IPS-15b (cell line): ENCODE measurements at regions not wholly inside any gene's neighbourhood (a gene's known extent, or its start where the extent isn't known, plus 50 kb on each side); places are given as distances from the start of the nearest gene placed in this dataset.

ENCODE experiments used
- H3K27me3 ChIP-seq: one replicate; pipeline ENCODE4 v1.6.1; 2013; ENCODE audit warnings: low read length; ENCODE audit not compliant: control insufficient read depth, insufficient read depth
- H3K36me3 ChIP-seq: one replicate; pipeline ENCODE4 v1.6.1; 2013; ENCODE audit warnings: low read length; ENCODE audit not compliant: control insufficient read depth, insufficient read depth
- H3K4me1 ChIP-seq: one replicate; pipeline ENCODE4 v1.6.1; 2013; ENCODE audit warnings: mild to moderate bottlenecking, low read length; ENCODE audit not compliant: control insufficient read depth, insufficient read depth
- H3K4me3 ChIP-seq: one replicate; pipeline ENCODE4 v1.5.1; 2013; ENCODE audit warnings: low read depth, low read length
- H3K9ac ChIP-seq: one replicate; pipeline ENCODE4 v1.6.1; 2013; ENCODE audit warnings: low read depth, mild to moderate bottlenecking, low read length
- H3K9me3 ChIP-seq: one replicate; pipeline ENCODE4 v1.6.1; 2013; ENCODE audit warnings: mild to moderate bottlenecking, low read length; ENCODE audit not compliant: control insufficient read depth, insufficient read depth

GRCh38 chr1:55702064-55702463, 486.9 kb upstream of the USP24 start:
- Histone ChIP-seq H3K36me3 (no peaks in the 10 kb centered on the region), H3K27me3 (no peaks in the 10 kb centered on the region), H3K4me3 (no peak overlapping the region), H3K9ac (no peak overlapping the region), H3K4me1 (no peaks in the 10 kb centered on the region), H3K9me3 (no peaks in the 10 kb centered on the region)

- Histone ChIP-seq H3K36me3 (no peaks in the 10 kb centered on the region), H3K4me1 (no peaks in the 10 kb centered on the region), H3K9ac (no peak overlapping the region), H3K27me3 (no peaks in the 10 kb centered on the region), H3K9me3 (no peaks in the 10 kb centered on the region), H3K4me3 (no peak overlapping the region)
Measured at GRCh38 chr1:55700359-55701130, 485.4 kb upstream of the USP24 start.

- H3K27me3 ChIP-seq = no peaks in the 10 kb centered on the region
- H3K36me3 ChIP-seq = no peaks in the 10 kb centered on the region
- H3K9me3 ChIP-seq = no peaks in the 10 kb centered on the region
- H3K9ac ChIP-seq = no peak overlapping the region
- H3K4me3 ChIP-seq = no peak overlapping the region
- no peaks in the 10 kb centered on the region for H3K4me1 ChIP-seq
Measured at GRCh38 chr1:55699228-55699627, 484.1 kb upstream of the USP24 start.

- H3K4me1 ChIP-seq = no peaks in the 10 kb centered on the region
- no peaks in the 10 kb centered on the region for H3K27me3 ChIP-seq
- H3K9me3 ChIP-seq = no peaks in the 10 kb centered on the region
- H3K4me3 ChIP-seq = no peak overlapping the region
- no peaks in the 10 kb centered on the region for H3K36me3 ChIP-seq
- no peak overlapping the region for H3K9ac ChIP-seq
Measured at GRCh38 chr1:55697997-55698535, 482.9 kb upstream of the USP24 start.

GRCh38 chr1:55696891-55697290, 481.7 kb upstream of the USP24 start:
- no peaks in the 10 kb centered on the region for H3K4me1 ChIP-seq
- H3K9me3 ChIP-seq = no peaks in the 10 kb centered on the region
- H3K36me3 ChIP-seq = no peaks in the 10 kb centered on the region
- H3K9ac ChIP-seq = no peak overlapping the region
- H3K27me3 ChIP-seq = no peaks in the 10 kb centered on the region
- H3K4me3 ChIP-seq = no peak overlapping the region

- Histone ChIP-seq H3K4me3 (no peak overlapping the region), H3K4me1 (no peaks in the 10 kb centered on the region), H3K9me3 (no peaks in the 10 kb centered on the region), H3K9ac (no peak overlapping the region), H3K36me3 (no peaks in the 10 kb centered on the region), H3K27me3 (no peaks in the 10 kb centered on the region)
Measured at GRCh38 chr1:55696181-55696754, 481.1 kb upstream of the USP24 start.

GRCh38 chr1:55695552-55695951, 480.4 kb upstream of the USP24 start:
- H3K4me1 ChIP-seq = no peaks in the 10 kb centered on the region
- H3K4me3 ChIP-seq = no peak overlapping the region
- no peaks in the 10 kb centered on the region for H3K9me3 ChIP-seq
- no peak overlapping the region for H3K9ac ChIP-seq
- no peaks in the 10 kb centered on the region for H3K27me3 ChIP-seq
- H3K36me3 ChIP-seq = no peaks in the 10 kb centered on the region

- no peak overlapping the region for H3K9ac ChIP-seq
- H3K4me3 ChIP-seq = no peak overlapping the region
- H3K4me1 ChIP-seq = no peaks in the 10 kb centered on the region
- H3K9me3 ChIP-seq = no peaks in the 10 kb centered on the region
- H3K36me3 ChIP-seq = no peaks in the 10 kb centered on the region
- no peaks in the 10 kb centered on the region for H3K27me3 ChIP-seq
Measured at GRCh38 chr1:55695151-55695550, 480.0 kb upstream of the USP24 start.

GRCh38 chr1:55694310-55694801, 479.2 kb upstream of the USP24 start:
- no peak overlapping the region for H3K4me3 ChIP-seq
- no peak overlapping the region for H3K9ac ChIP-seq
- H3K9me3 ChIP-seq = no peaks in the 10 kb centered on the region
- no peaks in the 10 kb centered on the region for H3K36me3 ChIP-seq
- H3K27me3 ChIP-seq = no peaks in the 10 kb centered on the region
- H3K4me1 ChIP-seq = no peaks in the 10 kb centered on the region

- H3K9me3 ChIP-seq = no peaks in the 10 kb centered on the region
- no peak overlapping the region for H3K4me3 ChIP-seq
- no peaks in the 10 kb centered on the region for H3K27me3 ChIP-seq
- H3K9ac ChIP-seq = no peak overlapping the region
- no peaks in the 10 kb centered on the region for H3K4me1 ChIP-seq
- H3K36me3 ChIP-seq = no peaks in the 10 kb centered on the region
Measured at GRCh38 chr1:55692726-55693125, 477.6 kb upstream of the USP24 start.

- Histone ChIP-seq H3K4me3 (no peak overlapping the region), H3K36me3 (no peaks in the 10 kb centered on the region), H3K27me3 (no peaks in the 10 kb centered on the region), H3K9me3 (no peaks in the 10 kb centered on the region), H3K4me1 (no peaks in the 10 kb centered on the region), H3K9ac (no peak overlapping the region)
Measured at GRCh38 chr1:55690366-55690765, 475.2 kb upstream of the USP24 start.

GRCh38 chr1:55689800-55690199, 474.6 kb upstream of the USP24 start:
- no peaks in the 10 kb centered on the region for H3K4me1 ChIP-seq
- H3K4me3 ChIP-seq = no peak overlapping the region
- H3K36me3 ChIP-seq = no peaks in the 10 kb centered on the region
- no peaks in the 10 kb centered on the region for H3K27me3 ChIP-seq
- no peak overlapping the region for H3K9ac ChIP-seq
- H3K9me3 ChIP-seq = no peaks in the 10 kb centered on the region
